Endodermal cell (in vitro differentiated cells): ENCODE measurements at regions not wholly inside any gene's neighbourhood (a gene's known extent, or its start where the extent isn't known, plus 50 kb on each side); places are given as distances from the start of the nearest gene placed in this dataset.

Source experiments
- DNase-seq: peaks from one replicate; pipeline ENCODE4 v3.0.0-alpha.2; 2017
- H3K27ac ChIP-seq: 2 replicates; pipeline ENCODE4 v1.5.1; 2013; ENCODE audit warnings: mild to moderate bottlenecking, low read depth, low read length, moderate library complexity
- H3K27me3 ChIP-seq: 2 replicates; pipeline ENCODE4 v1.6.1; 2013; ENCODE audit warnings: mild to moderate bottlenecking, low read length, moderate library complexity; ENCODE audit not compliant: insufficient read depth, control insufficient read depth, poor library complexity, severe bottlenecking
- H3K36me3 ChIP-seq: 2 replicates; pipeline ENCODE4 v1.7.0; 2013; ENCODE audit warnings: mild to moderate bottlenecking, low read length, moderate library complexity; ENCODE audit not compliant: control insufficient read depth, insufficient read depth
- H3K4me1 ChIP-seq: one replicate; pipeline ENCODE4 v1.7.0; 2013; ENCODE audit warnings: low read length; ENCODE audit not compliant: control insufficient read depth, insufficient read depth
- H3K4me3 ChIP-seq: 2 replicates; pipeline ENCODE4 v1.5.1; 2013; ENCODE audit warnings: mild to moderate bottlenecking, low read length, moderate library complexity
- H3K9ac ChIP-seq: 2 replicates; pipeline ENCODE4 v1.6.1; 2013; ENCODE audit warnings: mild to moderate bottlenecking, low read length, moderate library complexity; ENCODE audit not compliant: poor library complexity, severe bottlenecking; ENCODE audit errors: extremely low read depth
- H3K9me3 ChIP-seq: 2 replicates; pipeline ENCODE4 v1.6.1; 2013; ENCODE audit warnings: mild to moderate bottlenecking, low read length, moderate library complexity; ENCODE audit not compliant: control insufficient read depth
- H3K27ac Mint-ChIP-seq: 2 replicates; pipeline ENCODE4 v1.8.0; 2020; ENCODE audit warnings: mixed read lengths
- H3K27me3 Mint-ChIP-seq: 2 replicates; pipeline ENCODE4 v1.8.0; 2021; ENCODE audit warnings: mild to moderate bottlenecking, mixed read lengths; ENCODE audit not compliant: insufficient read depth
- H3K36me3 Mint-ChIP-seq: 2 replicates; pipeline ENCODE4 v1.8.0; 2020; ENCODE audit warnings: low read depth, mixed read lengths
- H3K4me1 Mint-ChIP-seq: 2 replicates; pipeline ENCODE4 v1.8.0; 2020; ENCODE audit warnings: mixed read lengths
- H3K4me3 Mint-ChIP-seq: 2 replicates; pipeline ENCODE4 v1.8.0; 2020; ENCODE audit warnings: mild to moderate bottlenecking, moderate library complexity, mixed read lengths
- H3K9me3 Mint-ChIP-seq: 2 replicates; pipeline ENCODE4 v1.8.0; 2020; ENCODE audit warnings: mild to moderate bottlenecking, mixed read lengths
- WGBS, 2 experiments: methylation state at CpG; one replicate each; pipeline versions ENCODE4 v1.1.5 to v1.1.7; 2013; ENCODE audit warnings: missing lambda C conversion rate in 2 of 2, mixed read lengths in 1 of 2; ENCODE audit not compliant: insufficient coverage in 1 of 2, insufficient read length in 1 of 2; 5-methylcytosine and 5-hydroxymethylcytosine counted together
- TF ChIP-seq, protein P1 (sequence below): fragments of 200-600 bp; sonication (generic); conservative IDR thresholded peaks from 2 replicates; pipeline ENCODE4 v1.5.0; 2021; ENCODE audit warnings: antibody characterized with exemption, mild to moderate bottlenecking

DNA sequence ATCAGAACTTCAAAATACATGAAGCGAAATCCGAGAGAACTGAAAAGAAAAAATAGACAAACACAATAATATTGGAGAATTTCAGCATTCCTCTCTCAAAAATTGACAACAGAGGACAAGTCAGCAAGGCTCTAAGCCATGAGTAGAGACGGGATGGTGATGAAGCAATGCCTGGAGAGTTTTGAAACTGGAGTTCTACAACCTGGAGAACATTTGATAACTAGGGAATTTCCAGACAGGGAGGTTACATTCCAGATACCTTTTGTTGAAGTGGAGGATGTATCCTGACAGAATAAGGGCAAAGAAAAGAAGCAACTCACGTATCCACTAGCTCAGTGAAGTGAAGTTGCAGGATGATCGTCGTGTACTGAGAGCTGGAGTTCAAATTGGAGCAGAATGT, 291.4 kb downstream of the CTTN start:
- DNase-seq = no peak
- TF ChIP-seq, protein P1, sequence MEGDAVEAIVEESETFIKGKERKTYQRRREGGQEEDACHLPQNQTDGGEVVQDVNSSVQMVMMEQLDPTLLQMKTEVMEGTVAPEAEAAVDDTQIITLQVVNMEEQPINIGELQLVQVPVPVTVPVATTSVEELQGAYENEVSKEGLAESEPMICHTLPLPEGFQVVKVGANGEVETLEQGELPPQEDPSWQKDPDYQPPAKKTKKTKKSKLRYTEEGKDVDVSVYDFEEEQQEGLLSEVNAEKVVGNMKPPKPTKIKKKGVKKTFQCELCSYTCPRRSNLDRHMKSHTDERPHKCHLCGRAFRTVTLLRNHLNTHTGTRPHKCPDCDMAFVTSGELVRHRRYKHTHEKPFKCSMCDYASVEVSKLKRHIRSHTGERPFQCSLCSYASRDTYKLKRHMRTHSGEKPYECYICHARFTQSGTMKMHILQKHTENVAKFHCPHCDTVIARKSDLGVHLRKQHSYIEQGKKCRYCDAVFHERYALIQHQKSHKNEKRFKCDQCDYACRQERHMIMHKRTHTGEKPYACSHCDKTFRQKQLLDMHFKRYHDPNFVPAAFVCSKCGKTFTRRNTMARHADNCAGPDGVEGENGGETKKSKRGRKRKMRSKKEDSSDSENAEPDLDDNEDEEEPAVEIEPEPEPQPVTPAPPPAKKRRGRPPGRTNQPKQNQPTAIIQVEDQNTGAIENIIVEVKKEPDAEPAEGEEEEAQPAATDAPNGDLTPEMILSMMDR = no peak
- Histone ChIP-seq H3K27me3 (no peaks in the 10 kb centered on the region), H3K27ac (no peak overlapping the region), H3K36me3 (no peaks in the 10 kb centered on the region), H3K9me3 (no peaks in the 10 kb centered on the region), H3K9ac (no peak overlapping the region), H3K4me3 (no peak overlapping the region), H3K4me1 (no peaks in the 10 kb centered on the region)
- Mint-ChIP-seq H3K36me3 (peaks cover 9% of the 10 kb centered on the region), H3K4me3 (no peak overlapping the region), H3K27ac (no peak overlapping the region), H3K9me3 (no peaks in the 10 kb centered on the region), H3K27me3 (no peaks in the 10 kb centered on the region), H3K4me1 (no peaks in the 10 kb centered on the region)
- WGBS, 2 experiments = 87 to 89% methylated on average over 4 to 6 of the region's 6 CpGs

DNA sequence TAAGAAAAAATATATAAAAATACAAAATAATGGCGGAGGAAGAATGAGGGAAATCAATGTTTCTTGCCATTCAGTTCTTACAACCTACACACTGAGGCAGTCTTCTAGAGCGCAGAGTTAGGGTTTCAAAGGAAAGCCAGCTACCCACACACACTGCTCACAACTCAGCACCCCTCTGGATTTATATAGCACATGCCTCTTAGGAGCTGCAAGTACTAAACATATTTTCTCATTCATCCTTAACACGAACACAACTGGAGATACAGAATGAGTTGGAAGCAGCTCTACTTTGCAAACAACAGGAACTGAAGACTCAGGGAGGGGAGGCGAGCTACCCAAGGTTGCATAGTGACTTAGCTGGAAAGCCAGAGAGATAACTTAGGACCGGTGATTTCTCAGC, 293.8 kb downstream of the CTTN start:
- Histone ChIP-seq H3K27me3 (no peaks in the 10 kb centered on the region), H3K9ac (no peak overlapping the region), H3K4me3 (no peak overlapping the region), H3K4me1 (no peaks in the 10 kb centered on the region), H3K27ac (no peak overlapping the region), H3K36me3 (no peaks in the 10 kb centered on the region), H3K9me3 (no peaks in the 10 kb centered on the region)
- TF ChIP-seq, protein P1 = no peak
- WGBS, 2 experiments = 94% methylated on average over 3 to 5 of the region's 5 CpGs
- DNase-seq = no peak
- no peak overlapping the region for H3K27ac Mint-ChIP-seq
- no peaks in the 10 kb centered on the region for H3K27me3 Mint-ChIP-seq
- no peaks in the 10 kb centered on the region for H3K9me3 Mint-ChIP-seq
- H3K4me3 Mint-ChIP-seq = no peak overlapping the region
- H3K36me3 Mint-ChIP-seq = peaks cover 18% of the 10 kb centered on the region
- H3K4me1 Mint-ChIP-seq = no peaks in the 10 kb centered on the region

DNA sequence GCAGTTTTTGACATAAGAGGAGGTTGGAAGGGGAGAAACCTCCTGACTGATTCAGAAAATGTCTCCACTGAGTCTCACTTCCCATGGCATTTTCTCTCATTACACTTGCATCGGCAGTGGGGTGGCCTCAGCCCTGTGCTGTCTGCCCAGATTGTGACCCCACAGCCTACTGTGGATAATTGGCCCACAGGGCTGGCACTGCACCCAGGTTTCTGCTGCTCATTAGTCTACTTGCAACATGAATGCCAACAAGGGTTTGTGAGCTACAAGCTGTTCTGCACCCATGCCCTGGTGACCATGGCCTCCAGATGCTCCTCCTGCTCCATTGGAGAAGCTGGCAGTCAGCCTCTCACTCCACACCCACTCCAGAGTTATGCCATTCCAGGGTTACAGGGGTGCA, 296.0 kb downstream of the CTTN start:
- H3K27ac ChIP-seq = no peak overlapping the region
- TF ChIP-seq, protein P1 = no peak
- WGBS, 2 experiments = 94 to 100% methylated on average over 1 of the region's 1 CpG
- Mint-ChIP-seq H3K27me3 (no peaks in the 10 kb centered on the region), H3K4me3 (no peak overlapping the region), H3K9me3 (no peaks in the 10 kb centered on the region), H3K27ac (no peak overlapping the region), H3K4me1 (peaks cover 3% of the 10 kb centered on the region), H3K36me3 (peaks cover 22% of the 10 kb centered on the region)
- H3K9ac ChIP-seq = no peak overlapping the region
- no peak overlapping the region for H3K4me3 ChIP-seq
- no peaks in the 10 kb centered on the region for H3K9me3 ChIP-seq
- no peaks in the 10 kb centered on the region for H3K36me3 ChIP-seq
- H3K27me3 ChIP-seq = no peaks in the 10 kb centered on the region
- no peak for DNase-seq
- no peaks in the 10 kb centered on the region for H3K4me1 ChIP-seq
